ENCODE measurements at regions not wholly inside any gene's neighbourhood (a gene's known extent, or its start where the extent isn't known, plus 50 kb on each side); places are given as distances from the start of the nearest gene placed in this dataset.
"Not testable (repeated sequence)": the region's sequence is repeated elsewhere in the genome, so short reads cannot be mapped to it uniquely, and the experiment has no call there.

DNA sequence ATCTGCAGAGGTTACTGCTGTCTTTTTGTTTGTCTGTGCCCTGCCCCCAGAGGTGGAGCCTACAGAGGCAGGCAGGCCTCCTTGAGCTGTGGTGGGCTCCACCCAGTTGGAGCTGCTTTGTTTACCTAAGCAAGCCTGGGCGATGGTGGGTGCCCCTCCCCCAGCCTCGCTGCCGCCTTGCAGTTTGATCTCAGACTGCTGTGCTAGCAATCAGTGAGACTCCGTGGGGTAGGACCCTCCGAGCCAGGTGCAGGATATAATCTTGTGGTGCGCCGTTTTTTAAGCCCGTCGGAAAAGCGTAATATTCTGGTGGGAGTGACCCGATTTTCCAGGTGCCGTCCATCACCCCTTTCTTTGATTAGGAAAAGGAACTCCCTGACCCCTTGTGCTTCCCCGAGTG is 211.4 kb downstream of the BTBD3 start:
- not testable (repeated sequence) for TF ChIP-seq POLR2AphosphoS5 (IDR thresholded peaks at IDR 0.05)
- TF ChIP-seq, protein P1, sequence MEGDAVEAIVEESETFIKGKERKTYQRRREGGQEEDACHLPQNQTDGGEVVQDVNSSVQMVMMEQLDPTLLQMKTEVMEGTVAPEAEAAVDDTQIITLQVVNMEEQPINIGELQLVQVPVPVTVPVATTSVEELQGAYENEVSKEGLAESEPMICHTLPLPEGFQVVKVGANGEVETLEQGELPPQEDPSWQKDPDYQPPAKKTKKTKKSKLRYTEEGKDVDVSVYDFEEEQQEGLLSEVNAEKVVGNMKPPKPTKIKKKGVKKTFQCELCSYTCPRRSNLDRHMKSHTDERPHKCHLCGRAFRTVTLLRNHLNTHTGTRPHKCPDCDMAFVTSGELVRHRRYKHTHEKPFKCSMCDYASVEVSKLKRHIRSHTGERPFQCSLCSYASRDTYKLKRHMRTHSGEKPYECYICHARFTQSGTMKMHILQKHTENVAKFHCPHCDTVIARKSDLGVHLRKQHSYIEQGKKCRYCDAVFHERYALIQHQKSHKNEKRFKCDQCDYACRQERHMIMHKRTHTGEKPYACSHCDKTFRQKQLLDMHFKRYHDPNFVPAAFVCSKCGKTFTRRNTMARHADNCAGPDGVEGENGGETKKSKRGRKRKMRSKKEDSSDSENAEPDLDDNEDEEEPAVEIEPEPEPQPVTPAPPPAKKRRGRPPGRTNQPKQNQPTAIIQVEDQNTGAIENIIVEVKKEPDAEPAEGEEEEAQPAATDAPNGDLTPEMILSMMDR (IDR thresholded peaks at IDR 0.05): not testable (repeated sequence)
